ENCODE measurements at regions not wholly inside any gene's neighbourhood (a gene's known extent, or its start where the extent isn't known, plus 50 kb on each side); places are given as distances from the start of the nearest gene placed in this dataset.

- Histone ChIP-seq H3K4me3 (ENCODE audit: low read length) (no peak overlapping the region), H3K4me2 (ENCODE audit: low read depth, low read length, poor library complexity, severe bottlenecking) (no peak overlapping the region), H3K4me1 (ENCODE audit: low read length) (no peaks in the 10 kb centered on the region), H3K79me2 (ENCODE audit: low read length) (no peaks in the 10 kb centered on the region), H3K27ac (ENCODE audit: low read length) (no peak overlapping the region), H3K9me3 (ENCODE audit: low read length) (no peaks in the 10 kb centered on the region; the same call in none of the 2 replicates), H3K27me3 (ENCODE audit: low read length) (no peaks in the 10 kb centered on the region), H3K9ac (ENCODE audit: low read length) (no peak overlapping the region), H2AFZ (ENCODE audit: low read length) (no peak overlapping the region), H3K9me2 (replicated peaks; ENCODE audit: insufficient read depth, low read length) (no peaks in the 10 kb centered on the region), H3K36me3 (ENCODE audit: insufficient read depth, low read length) (no peaks in the 10 kb centered on the region), H4K20me1 (ENCODE audit: insufficient read depth, low read depth, low read length) (no peaks in the 10 kb centered on the region)
- no peak for DNase-seq
Measured at GRCh38 chr12:114916124-114916523, 232.1 kb upstream of the TBX3 start.

DNA sequence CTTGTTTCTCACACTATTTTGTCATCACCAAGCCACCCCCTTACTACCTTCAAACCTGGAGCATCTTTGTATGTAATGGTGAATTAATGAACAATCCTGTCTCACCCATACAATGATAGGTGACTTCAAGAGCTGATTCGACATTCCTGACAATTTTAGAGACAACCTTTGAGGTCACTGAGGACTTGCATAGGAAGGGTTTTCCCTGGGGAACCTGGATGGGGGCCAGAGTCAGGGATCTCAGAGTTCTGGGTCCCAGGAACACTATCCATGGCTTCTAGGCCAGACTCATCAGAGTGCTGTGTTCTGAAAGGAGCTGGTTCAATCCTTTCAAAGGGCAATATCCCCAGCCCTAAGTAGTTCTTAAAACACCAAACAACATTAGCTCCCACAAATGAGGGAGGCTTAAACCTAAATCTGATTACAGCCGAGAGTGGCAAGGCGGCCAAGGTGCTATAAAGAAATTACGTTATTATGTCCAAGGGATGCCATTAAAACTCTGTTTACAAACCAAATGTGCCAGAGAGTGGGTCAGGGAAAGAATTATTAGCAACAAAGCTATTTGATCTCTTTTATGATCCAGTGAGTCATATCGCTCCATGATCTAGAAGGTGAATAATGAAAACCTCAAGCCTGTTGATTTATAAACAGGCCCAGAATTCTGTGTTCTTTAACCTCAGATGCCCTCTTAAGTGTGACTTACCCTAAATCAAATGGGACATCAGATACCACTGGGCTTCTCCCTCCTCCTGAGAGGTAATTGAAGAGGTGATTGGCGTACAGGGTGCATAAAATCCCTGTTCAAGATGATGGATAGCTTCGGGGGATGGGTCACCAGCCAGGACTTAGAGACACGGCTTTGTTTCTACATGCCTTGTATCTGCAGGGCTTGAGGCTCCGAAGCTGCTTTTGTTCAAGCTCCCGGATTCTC is 230.2 kb upstream of the TBX3 start:
- DNase-seq, result no peak
- Histone ChIP-seq H3K79me2 (ENCODE audit: low read length) (no peaks in the 10 kb centered on the region), H3K9ac (ENCODE audit: low read length) (no peak overlapping the region)

DNA sequence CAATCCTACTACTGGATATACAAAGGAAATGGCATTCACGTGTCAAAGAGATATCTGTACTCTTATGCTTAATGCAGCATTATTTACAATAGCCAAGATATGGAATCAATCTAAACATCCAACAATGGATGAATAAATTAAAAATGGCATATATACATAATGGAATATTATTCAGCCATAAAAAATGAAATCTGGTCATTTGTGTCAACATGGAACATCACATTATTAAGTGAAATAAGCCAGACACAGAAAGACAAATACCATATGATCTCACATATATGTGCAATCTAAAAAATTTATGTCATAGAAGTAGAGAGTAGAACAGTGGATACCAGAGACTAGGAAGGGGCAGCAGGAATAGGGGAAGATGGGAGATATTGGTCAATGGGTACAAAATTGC is 228.8 kb upstream of the TBX3 start:
- DNase-seq, result no peak
- H3K4me3 ChIP-seq (ENCODE audit: low read length), result no peak overlapping the region
- H3K36me3 ChIP-seq (ENCODE audit: insufficient read depth, low read length), result no peaks in the 10 kb centered on the region
- no peak overlapping the region for H2AFZ ChIP-seq (ENCODE audit: low read length)
- H3K27me3 ChIP-seq (ENCODE audit: low read length), result no peaks in the 10 kb centered on the region
- no peak overlapping the region for H3K4me2 ChIP-seq (ENCODE audit: low read depth, low read length, poor library complexity, severe bottlenecking)
- no peaks in the 10 kb centered on the region for H3K79me2 ChIP-seq (ENCODE audit: low read length)
- H3K9me3 ChIP-seq (ENCODE audit: low read length), result no peaks in the 10 kb centered on the region; the same call in none of the 2 replicates
- no peak overlapping the region for H3K27ac ChIP-seq (ENCODE audit: low read length)
- H3K9me2 ChIP-seq (replicated peaks; ENCODE audit: insufficient read depth, low read length), result no peaks in the 10 kb centered on the region
- no peaks in the 10 kb centered on the region for H3K4me1 ChIP-seq (ENCODE audit: low read length)
- H4K20me1 ChIP-seq (ENCODE audit: insufficient read depth, low read depth, low read length), result no peaks in the 10 kb centered on the region
- H3K9ac ChIP-seq (ENCODE audit: low read length), result no peak overlapping the region

More for the DNA sequence above, 230.2 kb upstream of the TBX3 start:
- Histone ChIP-seq H2AFZ (ENCODE audit: low read length) (no peak overlapping the region), H3K9me2 (replicated peaks; ENCODE audit: insufficient read depth, low read length) (no peaks in the 10 kb centered on the region), H3K4me2 (ENCODE audit: low read depth, low read length, poor library complexity, severe bottlenecking) (no peak overlapping the region), H3K4me3 (ENCODE audit: low read length) (no peak overlapping the region), H3K27ac (ENCODE audit: low read length) (no peak overlapping the region), H3K27me3 (ENCODE audit: low read length) (no peaks in the 10 kb centered on the region), H4K20me1 (ENCODE audit: insufficient read depth, low read depth, low read length) (no peaks in the 10 kb centered on the region), H3K4me1 (ENCODE audit: low read length) (no peaks in the 10 kb centered on the region), H3K36me3 (ENCODE audit: insufficient read depth, low read length) (no peaks in the 10 kb centered on the region), H3K9me3 (ENCODE audit: low read length) (no peaks in the 10 kb centered on the region; the same call in none of the 2 replicates)

GRCh38 chr12:114911196-114911595 is 227.2 kb upstream of the TBX3 start:
- Histone ChIP-seq H3K9me2 (replicated peaks; ENCODE audit: insufficient read depth, low read length) (no peaks in the 10 kb centered on the region), H3K4me3 (ENCODE audit: low read length) (no peak overlapping the region)

GRCh38 chr12:114904254-114905003 is 220.5 kb upstream of the TBX3 start:
- Histone ChIP-seq H3K79me2 (ENCODE audit: low read length) (no peaks in the 10 kb centered on the region), H4K20me1 (ENCODE audit: insufficient read depth, low read depth, low read length) (no peaks in the 10 kb centered on the region), H3K27ac (ENCODE audit: low read length) (no peak overlapping the region), H3K4me1 (ENCODE audit: low read length) (no peaks in the 10 kb centered on the region), H3K9ac (ENCODE audit: low read length) (no peak overlapping the region), H2AFZ (ENCODE audit: low read length) (no peak overlapping the region), H3K9me2 (replicated peaks; ENCODE audit: insufficient read depth, low read length) (no peaks in the 10 kb centered on the region), H3K9me3 (ENCODE audit: low read length) (peaks cover 12% of the 10 kb centered on the region), H3K36me3 (ENCODE audit: insufficient read depth, low read length) (no peaks in the 10 kb centered on the region), H3K4me3 (ENCODE audit: low read length) (no peak overlapping the region), H3K4me2 (ENCODE audit: low read depth, low read length, poor library complexity, severe bottlenecking) (no peak overlapping the region), H3K27me3 (ENCODE audit: low read length) (no peaks in the 10 kb centered on the region)
- no peak for DNase-seq

More at GRCh38 chr12:114911196-114911595, 227.2 kb upstream of the TBX3 start:
- Histone ChIP-seq H3K27me3 (ENCODE audit: low read length) (no peaks in the 10 kb centered on the region), H3K79me2 (ENCODE audit: low read length) (no peaks in the 10 kb centered on the region), H3K27ac (ENCODE audit: low read length) (no peak overlapping the region), H3K9ac (ENCODE audit: low read length) (no peak overlapping the region), H3K4me1 (ENCODE audit: low read length) (no peaks in the 10 kb centered on the region), H3K4me2 (ENCODE audit: low read depth, low read length, poor library complexity, severe bottlenecking) (no peak overlapping the region), H3K36me3 (ENCODE audit: insufficient read depth, low read length) (no peaks in the 10 kb centered on the region), H3K9me3 (ENCODE audit: low read length) (no peaks in the 10 kb centered on the region; the same call in none of the 2 replicates), H2AFZ (ENCODE audit: low read length) (no peak overlapping the region), H4K20me1 (ENCODE audit: insufficient read depth, low read depth, low read length) (no peaks in the 10 kb centered on the region)
- DNase-seq, result no peak

DNA sequence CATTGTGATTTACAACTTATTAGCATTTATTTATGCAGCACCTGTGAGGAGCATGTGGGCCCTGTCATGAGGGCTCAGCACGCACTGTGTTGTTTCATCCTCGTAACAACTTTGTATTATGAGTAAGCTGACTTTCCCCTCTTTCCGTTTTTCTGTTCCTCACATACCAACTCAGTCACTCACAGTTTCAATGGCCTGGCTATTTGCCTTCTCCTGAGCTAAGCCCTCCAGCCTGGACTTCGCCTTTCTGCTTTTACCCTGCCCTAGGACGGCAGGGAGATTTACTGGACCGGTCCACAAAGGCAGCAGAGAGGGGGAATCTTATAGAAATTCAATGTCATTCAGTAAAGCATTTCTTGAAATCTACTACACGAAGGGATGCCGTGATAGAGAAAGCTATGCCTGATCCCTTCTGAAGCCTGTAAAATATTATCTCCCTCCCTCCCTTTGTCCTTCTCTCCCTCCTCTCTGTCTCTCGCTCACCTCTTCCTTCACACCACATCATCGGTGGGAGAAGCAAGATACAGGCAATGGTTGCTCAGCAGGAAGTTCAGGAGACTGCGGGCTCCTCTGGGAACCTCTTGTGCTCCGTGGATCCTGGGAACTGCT is 219.2 kb upstream of the TBX3 start:
- H3K79me2 ChIP-seq (ENCODE audit: low read length), result no peaks in the 10 kb centered on the region
- H3K9ac ChIP-seq (ENCODE audit: low read length), result no peak overlapping the region
- H3K36me3 ChIP-seq (ENCODE audit: insufficient read depth, low read length), result no peaks in the 10 kb centered on the region
- no peak for DNase-seq
- no peak overlapping the region for H3K4me3 ChIP-seq (ENCODE audit: low read length)
- no peak overlapping the region for H3K4me2 ChIP-seq (ENCODE audit: low read depth, low read length, poor library complexity, severe bottlenecking)
- peaks cover 12% of the 10 kb centered on the region for H3K9me3 ChIP-seq (ENCODE audit: low read length)
- no peak overlapping the region for H2AFZ ChIP-seq (ENCODE audit: low read length)
- H3K27me3 ChIP-seq (ENCODE audit: low read length), result no peaks in the 10 kb centered on the region
- no peaks in the 10 kb centered on the region for H3K4me1 ChIP-seq (ENCODE audit: low read length)
- no peaks in the 10 kb centered on the region for H4K20me1 ChIP-seq (ENCODE audit: insufficient read depth, low read depth, low read length)
- no peak overlapping the region for H3K27ac ChIP-seq (ENCODE audit: low read length)
- H3K9me2 ChIP-seq (replicated peaks; ENCODE audit: insufficient read depth, low read length), result no peaks in the 10 kb centered on the region

GRCh38 chr12:114902665-114903064 is 218.7 kb upstream of the TBX3 start:
- Histone ChIP-seq H2AFZ (ENCODE audit: low read length) (no peak overlapping the region), H3K27me3 (ENCODE audit: low read length) (no peaks in the 10 kb centered on the region), H3K4me2 (ENCODE audit: low read depth, low read length, poor library complexity, severe bottlenecking) (no peak overlapping the region), H3K27ac (ENCODE audit: low read length) (no peak overlapping the region), H3K4me3 (ENCODE audit: low read length) (no peak overlapping the region), H3K9ac (ENCODE audit: low read length) (no peak overlapping the region), H3K79me2 (ENCODE audit: low read length) (no peaks in the 10 kb centered on the region), H3K4me1 (ENCODE audit: low read length) (no peaks in the 10 kb centered on the region), H3K9me3 (ENCODE audit: low read length) (peaks cover 16% of the 10 kb centered on the region), H3K36me3 (ENCODE audit: insufficient read depth, low read length) (no peaks in the 10 kb centered on the region), H4K20me1 (ENCODE audit: insufficient read depth, low read depth, low read length) (no peaks in the 10 kb centered on the region), H3K9me2 (replicated peaks; ENCODE audit: insufficient read depth, low read length) (no peaks in the 10 kb centered on the region)
- no peak for DNase-seq

GRCh38 chr12:114901316-114901715 is 217.3 kb upstream of the TBX3 start:
- no peaks in the 10 kb centered on the region for H3K4me1 ChIP-seq (ENCODE audit: low read length)
- no peak overlapping the region for H3K27ac ChIP-seq (ENCODE audit: low read length)
- H3K9me3 ChIP-seq (ENCODE audit: low read length), result peaks cover 16% of the 10 kb centered on the region
- no peak overlapping the region for H2AFZ ChIP-seq (ENCODE audit: low read length)
- H3K9me2 ChIP-seq (replicated peaks; ENCODE audit: insufficient read depth, low read length), result no peaks in the 10 kb centered on the region
- no peak overlapping the region for H3K4me3 ChIP-seq (ENCODE audit: low read length)
- no peak for DNase-seq
- no peaks in the 10 kb centered on the region for H3K36me3 ChIP-seq (ENCODE audit: insufficient read depth, low read length)
- no peaks in the 10 kb centered on the region for H3K27me3 ChIP-seq (ENCODE audit: low read length)
- no peak overlapping the region for H3K4me2 ChIP-seq (ENCODE audit: low read depth, low read length, poor library complexity, severe bottlenecking)
- H4K20me1 ChIP-seq (ENCODE audit: insufficient read depth, low read depth, low read length), result no peaks in the 10 kb centered on the region
- no peak overlapping the region for H3K9ac ChIP-seq (ENCODE audit: low read length)
- no peaks in the 10 kb centered on the region for H3K79me2 ChIP-seq (ENCODE audit: low read length)

Measured in Karpas-422 (cell line).